AML-193 (cell line): ENCODE measurements at regions not wholly inside any gene's neighbourhood (a gene's known extent, or its start where the extent isn't known, plus 50 kb on each side); places are given as distances from the start of the nearest gene placed in this dataset.
"Not testable (repeated sequence)": the region's sequence is repeated elsewhere in the genome, so short reads cannot be mapped to it uniquely, and the experiment has no call there.

ENCODE experiments used
- DNase-seq, 2 experiments: peaks; one replicate each; lab custom pipeline; 2025; lab: John Stamatoyannopoulos, UW

- DNase-seq: no peak
Measured at GRCh38 chr7:85322252-85322651, 135.4 kb upstream of the SEMA3D start.

- no peak for DNase-seq
Measured at GRCh38 chr7:85320699-85321476, 134.0 kb upstream of the SEMA3D start.

GRCh38 chr7:85316489-85316888, 129.6 kb upstream of the SEMA3D start:
- DNase-seq: no peak

- no peak for DNase-seq
Measured at GRCh38 chr7:85310301-85310700, 123.4 kb upstream of the SEMA3D start.

GRCh38 chr7:85306115-85306514, 119.3 kb upstream of the SEMA3D start:
- DNase-seq: no peak

GRCh38 chr7:85294176-85294575, 107.3 kb upstream of the SEMA3D start:
- DNase-seq: no peak

GRCh38 chr7:85292908-85293576, 106.2 kb upstream of the SEMA3D start:
- no peak for DNase-seq

GRCh38 chr7:85290269-85290668, 103.4 kb upstream of the SEMA3D start:
- DNase-seq: peak; percentile 47 to 56

- DNase-seq: no peak
Measured at GRCh38 chr7:85289279-85289678, 102.4 kb upstream of the SEMA3D start.

- DNase-seq: no peak
Measured at GRCh38 chr7:85287106-85287825, 100.4 kb upstream of the SEMA3D start.

- no peak for DNase-seq
Measured at GRCh38 chr7:85286446-85286845, 99.6 kb upstream of the SEMA3D start.

GRCh38 chr7:85285527-85285926, 98.7 kb upstream of the SEMA3D start:
- no peak for DNase-seq

- DNase-seq: no peak
Measured at GRCh38 chr7:85275204-85275603, 88.3 kb upstream of the SEMA3D start.

- no peak for DNase-seq
Measured at GRCh38 chr7:85274454-85274853, 87.6 kb upstream of the SEMA3D start.

- no peak for DNase-seq
Measured at GRCh38 chr7:85262891-85263290, 76.0 kb upstream of the SEMA3D start.

- DNase-seq: no peak
Measured at GRCh38 chr7:85261336-85261735, 74.5 kb upstream of the SEMA3D start.

GRCh38 chr7:85249787-85250186, 62.9 kb upstream of the SEMA3D start:
- DNase-seq: not testable (repeated sequence)

GRCh38 chr7:85239109-85239508, 52.3 kb upstream of the SEMA3D start:
- no peak for DNase-seq

- DNase-seq: no peak
Measured at GRCh38 chr7:85237721-85238120, 50.9 kb upstream of the SEMA3D start.
